HepG2 (cell line): ENCODE measurements at regions not wholly inside any gene's neighbourhood (a gene's known extent, or its start where the extent isn't known, plus 50 kb on each side); places are given as distances from the start of the nearest gene placed in this dataset.

Source experiments
- AGO2 ChIP-seq: fragments of 200-400 bp; formaldehyde crosslinking; optimal IDR thresholded peaks from 2 replicates; pipeline ENCODE3; 2017; ENCODE audit warnings: mild to moderate bottlenecking, low read depth, low read length, moderate library complexity
- ATF7 ChIP-seq, 2 experiments: fragments of 450-650 bp in 1 of 2; sonication (generic) in 1 of 2; formaldehyde crosslinking in 1 of 2; IDR thresholded peaks; 2 replicates each; pipeline versions ENCODE4 v1.4.0 to v1.6.1; 2016 to 2020; ENCODE audit warnings: antibody characterized with exemption in 1 of 2, mild to moderate bottlenecking in 1 of 2, missing genetic modification reagents in 1 of 2
- CHCHD3 ChIP-seq: sonication (generic); formaldehyde crosslinking; IDR thresholded peaks from 2 replicates; pipeline ENCODE4 v1.8.0; 2022; ENCODE audit warnings: mild to moderate bottlenecking, missing genetic modification reagents, moderate library complexity
- CTCF ChIP-seq: sonication (generic); formaldehyde crosslinking; IDR thresholded peaks from 2 replicates; pipeline ENCODE4 v1.5.0; 2020; ENCODE audit warnings: mild to moderate bottlenecking, missing genetic modification reagents, moderate library complexity
- DMTF1 ChIP-seq: sonication (generic); formaldehyde crosslinking; IDR thresholded peaks from 2 replicates; pipeline ENCODE4 v1.4.0; 2020; ENCODE audit warnings: mild to moderate bottlenecking, missing genetic modification reagents
- GLMP ChIP-seq: sonication (generic); formaldehyde crosslinking; IDR thresholded peaks from 2 replicates; pipeline ENCODE4 v1.9.0; 2021; ENCODE audit warnings: missing genetic modification reagents, mild to moderate bottlenecking, borderline replicate concordance
- HDAC2 ChIP-seq: sonication (generic); formaldehyde crosslinking; IDR thresholded peaks from 2 replicates; pipeline ENCODE4 v1.4.0; 2020; ENCODE audit warnings: missing genetic modification reagents
- POGZ ChIP-seq: sonication (generic); formaldehyde crosslinking; IDR thresholded peaks from 2 replicates; pipeline ENCODE4 v1.4.0; 2020; ENCODE audit warnings: mild to moderate bottlenecking, missing genetic modification reagents
- RAD21 ChIP-seq: fragments of 450-650 bp; formaldehyde crosslinking; IDR thresholded peaks from 2 replicates; pipeline ENCODE4 v1.5.0; 2020; ENCODE audit warnings: mild to moderate bottlenecking
- TGIF2 ChIP-seq: IDR thresholded peaks from 2 replicates; pipeline ENCODE4 v1.6.1; 2016; ENCODE audit warnings: control low read depth, missing compliant biosample characterization
- ZNF607 ChIP-seq: sonication (generic); formaldehyde crosslinking; IDR thresholded peaks from 2 replicates; pipeline ENCODE4 v1.5.1; 2020; ENCODE audit warnings: missing genetic modification reagents, mild to moderate bottlenecking, borderline replicate concordance

GRCh38 chr12:91604897-91605296 lies 422.3 kb upstream of the DCN start:
- TF ChIP-seq HDAC2 (no peak), CTCF (CRISPR knock-in tag) (no peak), ZNF607 (CRISPR knock-in tag) (no peak), POGZ (CRISPR knock-in tag) (no peak), RAD21 (CRISPR knock-in tag) (no peak), AGO2 (no peak), TGIF2 (CRISPR knock-in tag) (no peak), DMTF1 (CRISPR knock-in tag) (no peak), GLMP (CRISPR knock-in tag) (no peak), CHCHD3 (CRISPR knock-in tag) (no peak), ATF7 (IDR thresholded peaks at IDR 0.05) (no peak), ATF7 (CRISPR knock-in tag; IDR thresholded peaks at IDR 0.05) (no peak)
